NCI-H2227 (cell line): ENCODE measurements at regions not wholly inside any gene's neighbourhood (a gene's known extent, or its start where the extent isn't known, plus 50 kb on each side); places are given as distances from the start of the nearest gene placed in this dataset.
A peak's percentile ranks its signal among the peaks of the same experiment; 100 is the strongest.
"Not testable (repeated sequence)": the region's sequence is repeated elsewhere in the genome, so short reads cannot be mapped to it uniquely, and the experiment has no call there.

Source experiments
- DNase-seq: peaks from one replicate; lab custom pipeline; 2025; ENCODE audit not compliant: unreplicated experiment; lab: John Stamatoyannopoulos, UW

- no peak for DNase-seq
Observed at GRCh38 chr12:116360579-116361413, 83.3 kb upstream of the MED13L start.

GRCh38 chr12:116361414-116362223 is 84.1 kb upstream of the MED13L start:
- DNase-seq, result no peak

- no peak for DNase-seq
Observed at GRCh38 chr12:116365114-116365513, 87.6 kb upstream of the MED13L start.

DNA sequence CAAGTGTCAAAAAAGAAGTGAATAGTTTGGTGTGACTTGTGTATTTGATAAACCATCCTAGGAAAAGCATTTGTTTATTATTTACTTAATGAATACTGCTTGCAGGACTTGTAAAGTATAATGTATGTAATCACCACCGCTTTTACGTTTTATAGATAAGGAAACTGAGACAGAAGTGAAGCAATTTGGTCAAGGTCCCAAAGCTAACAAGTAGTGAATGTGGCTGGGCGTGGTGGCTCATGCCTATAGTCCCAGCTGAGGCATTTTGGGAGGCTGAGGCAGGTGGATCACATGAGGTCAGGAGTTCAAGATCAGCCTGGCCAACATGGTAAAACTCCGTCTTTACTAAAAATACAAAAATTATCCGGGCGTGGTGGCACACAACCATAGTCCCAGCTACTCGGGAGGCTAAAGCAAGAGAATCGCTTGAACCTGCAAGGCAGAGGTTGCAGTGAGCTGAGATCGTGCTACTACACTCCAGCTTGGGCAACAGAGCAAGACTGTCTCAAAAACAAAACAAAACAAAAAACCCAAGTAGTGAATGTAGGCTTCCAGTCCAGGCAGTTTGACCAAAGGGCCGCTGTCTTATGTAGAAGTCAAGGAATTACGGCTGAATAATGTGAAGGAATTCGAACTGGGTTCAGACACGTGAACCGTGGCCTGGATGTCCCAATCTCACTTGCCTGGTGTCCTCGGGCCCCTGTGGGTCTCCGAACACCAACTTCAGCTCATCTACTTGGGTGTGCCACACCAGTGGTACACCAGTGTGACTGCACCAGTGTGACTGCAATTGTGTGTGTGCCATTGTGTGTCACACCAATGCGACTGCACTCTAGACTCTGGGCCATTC is 88.3 kb upstream of the MED13L start:
- no peak for DNase-seq

- DNase-seq, result peak; percentile 41
Observed at GRCh38 chr12:116366456-116366776, 88.9 kb upstream of the MED13L start.

DNA sequence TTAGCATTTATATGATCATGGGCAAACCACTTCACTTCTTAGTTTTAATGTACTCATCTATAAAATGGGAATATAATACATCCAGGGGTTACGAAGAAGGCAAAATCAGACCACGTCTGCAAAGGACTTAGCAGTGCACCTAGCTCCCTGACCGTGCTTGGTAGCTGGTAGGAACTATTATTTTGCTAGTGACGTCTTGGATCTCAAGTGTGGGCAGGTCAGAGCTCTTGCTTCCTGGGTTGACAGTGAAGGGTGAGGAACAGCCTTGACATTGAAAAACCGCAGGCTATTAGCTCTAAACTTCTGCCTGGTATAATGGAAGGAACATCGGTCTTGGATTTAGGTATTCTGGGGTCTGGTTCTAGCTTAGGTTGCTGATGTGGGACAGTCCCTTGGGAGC is 89.3 kb upstream of the MED13L start:
- no peak for DNase-seq

- no peak for DNase-seq
Observed at GRCh38 chr12:116368196-116369194, 91.0 kb upstream of the MED13L start.

GRCh38 chr12:116370004-116370404 is 92.5 kb upstream of the MED13L start:
- no peak for DNase-seq

GRCh38 chr12:116370886-116371580 is 93.5 kb upstream of the MED13L start:
- no peak for DNase-seq

GRCh38 chr12:116372815-116373214 is 95.3 kb upstream of the MED13L start:
- DNase-seq, result no peak

GRCh38 chr12:116373572-116374206 is 96.2 kb upstream of the MED13L start:
- DNase-seq, result no peak

DNA sequence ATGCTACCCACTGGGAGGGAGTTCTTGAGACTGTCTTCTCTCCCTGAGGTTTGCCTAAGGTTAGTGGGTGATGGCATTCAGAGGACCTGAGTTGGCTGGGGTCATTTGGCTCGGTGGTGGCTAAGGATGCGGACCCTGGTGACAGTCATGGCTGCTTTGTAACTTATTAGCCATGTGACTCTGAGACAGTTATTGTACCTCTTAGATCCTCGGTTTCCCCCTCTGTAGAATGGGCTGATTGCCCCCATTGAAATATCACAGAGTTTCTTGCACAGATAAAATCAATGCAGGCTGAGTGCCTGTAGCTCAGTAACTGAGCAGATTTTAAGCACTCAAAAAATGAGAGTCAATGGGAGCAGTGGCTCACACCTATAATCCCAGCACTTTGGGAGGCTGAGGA is 96.7 kb upstream of the MED13L start:
- no peak for DNase-seq

- no peak for DNase-seq
Observed at GRCh38 chr12:116375278-116375842, 97.9 kb upstream of the MED13L start.

- DNase-seq, result peak; percentile 65
Observed at GRCh38 chr12:116376354-116377193, 99.1 kb upstream of the MED13L start.

GRCh38 chr12:116377194-116377571 is 99.7 kb upstream of the MED13L start:
- not testable (repeated sequence) for DNase-seq

DNA sequence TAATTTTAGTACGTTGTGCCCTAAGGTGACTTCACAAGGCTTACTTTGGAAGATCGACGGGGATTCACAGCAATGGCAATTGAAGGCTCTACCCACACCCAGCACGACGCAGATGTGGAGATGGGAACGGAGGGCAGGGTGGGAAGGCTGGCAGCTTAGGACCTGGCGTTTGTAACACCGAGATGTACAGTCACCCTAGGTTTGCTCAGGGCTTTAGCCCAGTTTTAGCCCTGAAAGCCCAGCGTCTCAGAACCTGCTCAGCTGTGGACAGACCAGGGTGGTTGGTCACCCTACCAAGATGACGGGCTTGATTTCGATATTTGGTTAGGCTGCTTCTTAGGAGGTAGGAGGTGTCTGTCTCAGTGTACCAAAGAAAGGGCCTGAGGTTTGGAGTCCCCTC is 100.5 kb upstream of the MED13L start:
- no peak for DNase-seq

- no peak for DNase-seq
Observed at GRCh38 chr12:116380108-116380507, 102.6 kb upstream of the MED13L start.

DNA sequence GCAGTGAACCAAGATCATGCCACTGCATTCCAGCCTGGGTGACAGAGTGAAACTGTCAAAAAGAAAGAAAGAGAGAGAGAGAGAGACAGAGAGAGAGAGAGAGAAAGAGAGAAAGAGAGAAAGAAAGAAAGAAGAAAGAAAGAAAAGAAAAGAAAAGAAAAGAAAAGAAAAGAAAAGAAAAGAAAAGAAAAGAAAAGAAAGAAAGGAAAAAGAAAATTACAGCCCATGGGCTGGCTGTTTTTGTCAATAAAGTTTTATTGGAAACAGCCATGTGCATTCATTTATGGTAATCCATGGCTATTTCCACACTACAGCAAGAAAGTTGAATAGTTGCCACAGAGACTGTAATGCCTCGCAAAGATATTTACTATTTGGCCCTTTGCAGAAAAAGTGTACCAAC is 103.2 kb upstream of the MED13L start:
- not testable (repeated sequence) for DNase-seq
